Fibroblast of the conjunctiva (primary cell): ENCODE measurements at regions not wholly inside any gene's neighbourhood (a gene's known extent, or its start where the extent isn't known, plus 50 kb on each side); places are given as distances from the start of the nearest gene placed in this dataset.

Experiments
- DNase-seq: peaks from one replicate; pipeline ENCODE4 v3.0.0-alpha.2; 2010; ENCODE audit warnings: low read depth

DNA sequence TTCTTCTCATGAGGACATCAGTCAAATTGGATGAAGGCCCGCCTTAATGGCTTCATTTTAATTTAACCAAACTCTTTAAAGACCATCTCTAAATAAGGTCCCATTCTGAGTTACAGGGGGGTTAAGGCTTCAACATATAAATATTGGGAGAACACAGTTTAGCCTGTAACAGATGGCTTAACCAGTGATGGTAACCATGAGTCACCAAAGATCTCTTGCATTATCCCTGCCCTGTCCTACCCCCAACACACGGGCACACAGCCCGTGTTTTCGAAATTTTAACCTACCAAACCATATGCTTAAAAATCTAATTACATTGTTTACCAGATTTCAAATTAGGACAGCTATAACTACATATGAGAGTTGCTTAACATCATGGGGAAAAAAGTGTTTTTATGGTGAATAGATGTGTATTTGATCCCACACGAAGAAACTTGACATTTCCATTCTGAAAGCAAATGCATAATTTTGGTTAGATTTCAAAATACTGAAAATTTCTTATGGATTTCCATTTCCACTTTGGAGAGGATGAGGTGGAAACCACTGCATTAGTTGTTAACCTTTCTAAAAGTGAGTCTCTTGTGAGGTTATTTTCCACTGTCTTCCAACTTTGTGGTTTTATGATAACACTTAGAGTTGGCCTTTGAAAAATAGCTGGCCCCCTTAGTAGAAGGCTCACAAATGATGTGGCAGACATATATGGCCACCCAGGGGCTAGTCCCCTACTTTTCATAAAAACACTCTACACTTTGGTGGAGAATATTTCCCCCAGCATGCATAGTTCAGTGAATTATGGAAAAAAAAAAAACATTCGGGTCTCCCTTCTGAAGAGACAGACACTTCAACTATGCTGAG is 849.3 kb downstream of the TLE1 start:
- peak; percentile 13 for DNase-seq

DNA sequence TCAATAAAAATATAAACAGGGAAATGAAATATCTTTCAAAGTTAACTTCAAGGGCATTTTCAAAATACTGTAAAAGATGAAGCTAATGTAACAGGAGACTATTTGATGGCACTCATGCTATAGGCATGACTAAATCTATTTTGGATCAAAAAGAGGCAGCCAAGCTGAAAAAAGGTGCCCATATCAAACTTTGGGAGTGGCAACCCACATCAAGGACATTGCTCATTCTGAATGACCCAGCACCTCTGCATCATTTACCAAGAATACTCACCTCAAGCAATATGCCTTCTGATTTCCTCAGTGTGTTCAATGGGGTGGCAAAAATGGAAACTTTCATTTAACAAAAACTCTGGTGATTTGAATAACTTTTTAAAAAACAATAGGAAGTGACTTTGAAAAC is 853.3 kb downstream of the TLE1 start:
- no peak for DNase-seq

DNA sequence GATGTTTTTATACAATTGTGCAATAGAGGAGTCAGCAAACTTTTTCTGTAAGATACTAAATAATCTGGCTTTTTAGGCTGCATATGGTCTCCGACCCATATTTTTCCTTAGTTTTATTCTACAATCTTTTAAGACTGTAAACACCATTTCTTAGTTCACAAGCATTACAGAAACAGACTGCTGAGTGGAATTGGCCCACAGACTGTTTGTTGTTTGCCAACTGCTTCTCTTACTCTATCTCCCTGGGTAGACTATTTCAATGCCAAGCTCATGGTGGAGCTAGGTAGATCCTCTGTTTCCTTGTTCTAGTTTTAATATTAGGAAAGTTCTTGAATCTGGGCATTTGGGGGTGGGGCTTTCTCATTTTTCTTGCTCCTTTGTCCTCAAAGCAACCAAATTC is 857.6 kb downstream of the TLE1 start:
- DNase-seq = no peak

DNA sequence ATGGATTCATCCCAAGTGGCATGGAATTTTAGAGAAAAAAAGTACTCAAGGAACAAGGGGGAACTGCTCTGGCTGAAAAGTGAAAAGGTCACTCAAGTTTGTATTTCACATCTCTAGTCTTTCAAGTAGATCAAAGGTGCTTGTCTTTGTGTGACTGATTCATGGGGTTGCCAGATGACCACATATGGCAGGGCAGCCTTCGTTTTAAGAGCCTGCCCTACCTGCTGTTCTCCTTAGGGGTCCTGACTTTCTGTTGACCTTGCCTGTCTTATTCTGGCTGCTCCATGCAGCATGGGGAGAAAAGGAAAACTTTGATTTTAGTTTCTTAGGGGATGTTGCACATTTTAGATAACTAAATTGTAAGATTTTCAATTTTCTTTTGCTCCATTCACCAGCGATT is 877.7 kb downstream of the TLE1 start:
- no peak for DNase-seq

DNA sequence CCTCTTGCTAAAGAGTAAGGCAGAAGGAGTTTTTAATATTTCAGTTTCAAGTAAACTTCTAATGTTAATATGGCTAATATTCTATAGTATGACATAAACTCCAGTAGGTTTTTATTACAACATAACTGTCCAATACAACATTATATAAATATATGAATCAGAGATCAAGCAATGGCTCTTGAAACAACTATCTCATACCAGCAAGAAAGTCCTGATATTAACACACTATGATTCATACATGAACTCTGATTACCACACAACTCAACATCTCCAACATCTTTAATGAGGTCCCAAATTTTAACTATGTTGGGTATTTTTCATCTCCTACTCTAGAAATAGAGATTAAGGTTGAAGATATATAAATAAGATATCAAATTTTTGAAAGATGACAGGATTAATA is 878.3 kb downstream of the TLE1 start:
- no peak for DNase-seq

DNA sequence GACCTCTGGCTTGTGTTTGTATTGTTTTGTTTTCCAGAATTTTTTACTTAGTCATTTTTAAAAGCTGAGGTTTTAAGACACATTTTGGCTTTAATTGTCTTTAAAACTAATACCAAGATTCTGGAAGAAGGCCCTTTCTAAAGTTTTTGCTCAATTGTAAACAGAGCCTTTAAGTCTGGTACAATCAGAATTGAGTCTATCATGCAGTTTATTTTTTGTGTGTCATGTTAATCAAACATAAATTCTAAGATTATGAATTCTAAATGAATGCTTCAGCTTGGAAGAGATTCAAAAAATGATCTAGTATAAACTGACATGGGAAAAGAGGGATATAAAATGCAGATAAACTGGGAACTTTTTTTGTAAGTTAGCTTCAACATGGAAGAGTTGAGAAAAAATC is 882.7 kb downstream of the TLE1 start:
- no peak for DNase-seq

DNA sequence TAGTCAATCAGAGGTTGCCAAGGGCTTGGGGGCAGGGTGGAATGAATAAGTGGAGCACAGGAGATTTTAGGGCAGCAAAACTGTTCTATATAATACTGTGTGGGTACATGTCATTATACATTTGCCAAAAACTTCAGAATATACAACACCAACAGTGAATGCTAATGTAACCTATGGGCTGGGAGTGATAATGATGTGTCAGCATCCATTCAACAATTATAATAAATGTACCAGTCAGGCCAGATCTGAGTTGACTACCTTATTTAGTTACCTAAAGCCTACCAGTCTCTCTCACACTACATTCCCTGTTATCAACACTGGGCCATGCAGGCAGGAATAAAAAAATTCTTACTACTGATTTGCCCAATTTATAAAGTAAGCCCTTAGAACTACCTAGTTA is 884.5 kb downstream of the TLE1 start:
- no peak for DNase-seq

DNA sequence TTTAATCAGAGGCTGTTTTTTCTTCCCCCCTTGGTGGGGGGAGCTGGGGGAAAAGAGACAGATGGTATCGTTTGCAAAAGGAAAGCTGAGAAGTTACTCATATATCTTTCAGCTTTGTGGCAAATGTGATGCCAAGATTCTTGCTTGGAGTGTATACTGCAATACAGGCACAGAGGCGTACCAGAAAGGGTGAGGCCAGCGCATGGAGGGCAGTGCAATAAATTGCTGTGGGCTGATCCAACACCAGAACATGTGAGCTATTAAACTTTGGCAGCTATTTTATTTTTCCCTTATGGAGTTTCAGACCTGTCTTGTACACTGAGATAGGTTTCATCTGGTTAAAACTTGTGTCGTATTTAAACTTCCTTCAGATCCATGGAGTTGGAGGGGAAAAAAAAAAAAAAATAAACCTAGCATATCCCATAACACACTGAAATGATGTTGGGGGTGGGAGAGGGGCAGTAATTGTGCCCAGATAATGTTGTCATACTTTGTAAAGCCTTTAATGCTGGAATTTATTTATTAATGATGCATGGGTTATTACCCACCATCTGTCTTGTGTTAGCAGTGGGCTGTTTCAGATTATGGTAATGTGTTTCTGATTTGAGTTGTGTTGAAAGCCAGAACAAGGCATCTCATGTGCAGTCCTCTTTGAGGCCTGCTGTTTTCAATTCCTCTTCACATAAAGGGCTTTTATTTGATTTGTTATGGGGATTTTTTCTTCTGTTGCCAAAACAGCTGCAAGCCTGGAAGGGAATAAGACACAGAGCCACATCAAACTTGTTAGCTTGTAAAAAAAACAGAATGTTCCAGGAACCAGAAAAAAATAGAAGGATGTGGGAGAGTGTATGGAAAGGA is 891.3 kb downstream of the TLE1 start:
- DNase-seq = peak; percentile 97

DNA sequence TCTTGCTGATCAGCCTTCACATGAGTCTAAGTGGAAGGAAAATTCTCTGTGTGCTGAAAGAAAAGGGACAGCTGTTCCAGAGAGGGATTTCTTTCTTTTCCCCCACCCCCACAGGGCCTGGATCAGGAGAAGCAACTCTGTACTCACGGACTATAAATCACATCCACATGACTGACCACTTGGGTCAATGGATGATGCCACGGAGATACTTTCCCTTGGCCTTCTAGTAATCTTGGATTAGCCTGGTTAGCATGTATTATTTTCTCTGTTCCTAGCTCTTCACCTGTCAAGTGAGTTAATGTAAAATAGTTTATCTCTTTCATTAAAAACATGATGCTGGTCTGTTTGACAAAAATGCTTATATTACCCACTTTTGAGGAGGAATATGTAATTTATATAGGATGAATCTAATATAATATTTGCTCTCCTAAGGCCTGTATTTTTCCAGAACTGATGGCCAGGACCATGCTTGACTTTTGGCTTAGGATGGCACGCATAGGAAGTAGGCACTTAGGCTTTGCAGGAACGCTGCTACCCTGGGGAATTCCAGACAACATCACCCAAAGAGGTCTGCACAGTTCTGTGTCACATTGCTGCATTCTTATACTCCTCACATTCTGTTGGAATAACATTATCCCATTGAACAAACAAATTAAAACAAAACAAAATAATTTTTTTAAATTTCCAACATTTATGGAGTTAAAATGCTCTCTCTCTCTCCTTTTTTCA is 892.1 kb downstream of the TLE1 start:
- no peak for DNase-seq

DNA sequence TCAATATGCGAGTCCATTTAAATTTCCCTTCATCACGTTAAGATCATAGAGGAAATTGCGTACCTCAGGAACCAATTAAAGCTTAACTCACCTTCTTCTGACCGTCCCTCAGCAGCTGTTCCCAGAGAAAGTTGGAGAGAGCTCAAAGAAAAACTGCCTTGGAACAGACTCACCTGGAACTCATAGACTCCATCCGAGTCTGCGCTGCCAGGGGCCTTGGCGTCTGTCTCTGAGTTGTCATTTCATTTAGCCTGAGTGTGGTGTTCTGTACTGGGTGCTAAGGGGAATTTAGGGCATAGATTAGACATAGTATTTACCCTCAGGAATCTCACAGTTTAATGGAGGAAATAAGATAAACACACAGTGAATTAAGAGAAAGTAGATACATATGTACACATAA is 892.7 kb downstream of the TLE1 start:
- DNase-seq = no peak

DNA sequence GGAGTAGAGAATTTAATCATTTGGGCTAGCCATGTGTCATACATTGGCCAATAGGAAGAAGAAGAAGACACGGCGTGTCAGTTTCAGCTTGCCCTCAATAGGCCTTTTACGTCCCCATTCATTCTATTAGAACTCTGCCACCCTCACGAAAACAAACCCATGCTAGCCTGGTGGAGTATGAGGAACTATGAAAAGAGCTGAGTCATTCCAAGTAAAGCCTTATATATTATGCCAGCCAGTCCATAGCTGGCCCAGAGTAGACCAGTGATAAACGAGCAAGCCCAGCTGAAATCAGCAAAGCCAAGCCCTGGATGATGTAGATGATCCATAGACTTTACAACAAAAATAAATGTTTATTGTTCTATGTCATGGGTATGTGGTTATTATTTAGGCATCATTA is 895.1 kb downstream of the TLE1 start:
- no peak for DNase-seq

DNA sequence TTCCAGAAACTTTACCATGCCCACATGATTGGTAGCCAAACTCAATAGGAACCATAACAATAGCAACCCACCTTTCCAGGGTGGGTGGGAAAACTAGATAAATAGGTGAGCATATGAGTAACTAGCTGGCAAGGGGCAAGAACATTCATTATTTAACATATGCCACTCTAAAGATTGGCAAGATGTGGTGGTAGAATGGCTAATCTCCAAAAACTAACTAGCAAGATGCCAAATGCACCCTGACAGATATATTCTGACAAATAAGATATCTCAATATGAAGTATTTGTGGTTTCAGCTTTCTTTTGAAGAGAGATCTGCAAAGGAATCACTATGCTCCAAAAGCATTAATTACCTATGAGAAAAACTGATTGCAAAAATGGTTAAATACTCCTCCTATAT is 895.6 kb downstream of the TLE1 start:
- no peak for DNase-seq

DNA sequence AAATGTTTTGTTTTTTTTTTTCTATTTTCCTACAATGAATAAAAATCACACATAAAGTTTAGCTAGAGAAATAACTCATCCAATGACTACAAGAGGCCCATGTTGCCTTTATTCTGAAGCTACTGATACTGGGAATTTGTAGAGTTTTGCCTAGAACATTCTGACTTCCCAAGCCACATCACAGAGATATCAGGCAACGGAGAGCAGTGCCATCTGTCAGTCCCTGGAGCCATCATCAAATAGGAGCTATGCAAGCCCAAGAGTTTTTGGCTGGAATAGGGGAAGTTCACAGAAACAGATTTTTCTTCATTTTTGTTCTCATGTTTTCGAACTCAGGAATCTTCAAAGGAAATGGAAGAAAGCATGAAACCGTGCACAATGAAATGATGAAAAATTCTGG is 896.6 kb downstream of the TLE1 start:
- no peak for DNase-seq

DNA sequence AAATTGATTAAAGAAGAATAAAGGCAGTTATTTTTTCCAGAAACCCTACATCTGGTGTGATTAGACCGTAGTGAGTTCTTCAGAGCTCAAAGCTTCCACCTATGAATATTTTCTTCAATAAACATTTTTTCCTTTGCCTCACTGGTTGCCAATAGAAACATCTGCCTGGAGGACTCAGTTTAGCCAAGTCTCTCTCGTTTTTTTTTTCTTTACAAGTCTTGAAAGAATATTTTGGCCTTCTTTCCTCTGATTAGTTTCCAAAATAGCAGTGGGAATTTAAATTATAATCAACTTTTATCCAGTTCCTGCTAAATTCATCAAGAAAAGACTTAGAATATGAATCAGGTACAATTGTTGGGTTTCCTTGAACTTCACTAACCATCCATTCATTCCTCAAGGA is 897.5 kb downstream of the TLE1 start:
- no peak for DNase-seq

DNA sequence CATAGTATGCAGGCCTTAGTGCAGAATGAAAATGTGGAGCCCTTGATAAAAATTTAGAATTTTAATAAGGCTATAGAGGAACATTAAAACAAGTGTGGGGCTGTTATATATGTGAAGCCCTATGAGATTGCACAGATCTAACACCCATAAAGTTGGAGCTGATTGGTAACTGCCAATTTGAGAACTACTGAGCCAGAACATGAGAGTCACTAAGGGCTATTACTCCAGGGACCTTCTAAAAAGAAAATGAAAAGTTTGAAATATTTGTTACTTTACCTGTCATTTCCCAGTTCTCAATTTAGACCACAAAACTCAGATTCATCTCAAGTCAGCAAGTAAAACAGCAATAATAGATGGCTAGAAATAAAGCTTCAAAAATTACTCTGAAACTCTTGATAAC is 898.6 kb downstream of the TLE1 start:
- no peak for DNase-seq

DNA sequence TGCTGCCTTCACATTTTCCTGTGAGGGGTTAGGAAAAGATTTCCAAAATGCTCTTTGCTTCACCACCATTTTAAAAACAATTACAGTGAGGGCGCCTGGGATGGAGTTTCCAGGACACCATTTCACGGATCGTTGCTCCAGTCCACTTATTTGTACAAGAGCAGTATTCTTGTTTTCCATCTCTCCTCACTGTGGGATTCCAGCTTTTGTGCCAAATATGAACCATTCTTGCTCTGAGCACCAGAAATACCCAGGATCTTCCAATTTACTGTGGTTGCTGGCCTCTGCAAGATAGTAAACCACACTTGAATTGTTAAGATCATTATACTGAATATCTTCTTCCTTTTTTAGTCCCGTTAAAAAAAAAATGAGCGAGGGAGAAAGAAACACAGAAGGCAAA is 899.5 kb downstream of the TLE1 start:
- DNase-seq = no peak

DNA sequence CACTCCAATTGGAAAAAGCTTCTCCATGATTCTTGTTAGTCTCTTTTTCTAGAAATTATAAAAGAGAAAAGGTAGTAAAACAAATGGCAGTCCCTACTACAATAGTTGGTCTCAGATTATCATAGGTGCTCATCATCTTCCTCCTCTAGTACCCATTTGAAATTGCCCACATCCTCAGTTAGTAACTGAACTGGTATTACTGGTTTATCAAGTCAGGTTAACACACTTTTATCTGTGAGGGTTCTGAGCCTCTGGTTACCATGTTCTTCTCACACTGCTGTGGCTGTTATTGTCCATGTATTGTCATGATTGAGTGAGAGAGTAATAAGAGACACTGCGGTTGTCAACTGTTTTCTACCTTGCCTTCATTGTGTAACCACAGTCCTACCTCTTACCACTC is 901.7 kb downstream of the TLE1 start:
- no peak for DNase-seq

DNA sequence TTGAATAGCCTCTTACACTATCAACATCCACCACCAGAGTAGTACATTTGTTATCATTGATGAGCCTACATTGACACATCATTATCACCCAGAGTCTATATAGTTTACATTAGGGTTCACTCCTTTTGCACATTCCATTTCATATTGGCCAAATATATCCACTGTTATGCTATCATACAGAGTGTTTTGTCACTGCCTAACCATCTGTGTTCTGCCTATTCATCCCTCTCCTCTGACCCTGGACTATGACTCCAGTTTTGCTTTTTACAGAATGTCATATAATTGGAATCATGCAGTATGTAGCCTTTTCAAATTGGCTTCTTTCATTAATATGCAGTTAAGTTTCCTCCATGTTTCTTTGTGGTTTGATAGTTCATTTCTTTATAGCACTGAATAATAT is 904.7 kb downstream of the TLE1 start:
- DNase-seq = no peak

DNA sequence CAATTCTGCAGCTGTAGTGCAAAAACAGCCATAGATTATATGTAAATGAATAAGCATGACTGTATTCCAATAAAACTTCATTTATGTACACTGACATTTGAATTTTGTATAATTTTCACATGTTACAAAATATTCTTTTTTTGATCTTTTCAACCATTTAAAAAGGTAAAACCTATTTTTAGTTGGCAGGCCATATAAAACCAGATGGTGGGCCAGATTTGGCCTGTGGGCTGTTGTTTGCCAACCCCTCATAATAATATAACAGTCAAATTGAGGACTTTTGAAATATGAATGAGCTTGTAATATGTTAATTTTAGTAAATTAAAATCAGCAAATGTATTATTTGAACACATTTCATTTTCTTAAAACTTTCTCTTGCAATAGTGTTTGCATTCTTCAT is 913.4 kb downstream of the TLE1 start:
- DNase-seq = no peak

DNA sequence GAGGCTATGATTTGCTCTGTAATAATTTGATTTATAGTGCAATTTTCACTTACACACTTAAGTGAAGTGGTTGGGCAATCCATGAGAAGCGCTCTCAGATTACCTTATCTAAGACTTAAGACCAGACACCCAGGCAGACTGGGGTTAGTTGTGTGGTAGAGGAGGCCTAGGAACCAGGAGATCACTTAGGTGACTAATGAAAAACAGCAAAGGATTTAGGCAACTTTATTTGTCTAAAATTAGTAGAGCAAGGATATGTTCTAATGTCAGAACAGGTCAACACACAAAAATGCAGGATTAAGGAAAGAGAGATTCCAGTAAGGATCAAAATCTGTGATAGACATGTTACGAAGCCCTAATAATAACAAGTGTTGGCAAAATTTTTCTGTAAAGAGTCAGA is 913.8 kb downstream of the TLE1 start:
- peak; percentile 21 for DNase-seq

DNA sequence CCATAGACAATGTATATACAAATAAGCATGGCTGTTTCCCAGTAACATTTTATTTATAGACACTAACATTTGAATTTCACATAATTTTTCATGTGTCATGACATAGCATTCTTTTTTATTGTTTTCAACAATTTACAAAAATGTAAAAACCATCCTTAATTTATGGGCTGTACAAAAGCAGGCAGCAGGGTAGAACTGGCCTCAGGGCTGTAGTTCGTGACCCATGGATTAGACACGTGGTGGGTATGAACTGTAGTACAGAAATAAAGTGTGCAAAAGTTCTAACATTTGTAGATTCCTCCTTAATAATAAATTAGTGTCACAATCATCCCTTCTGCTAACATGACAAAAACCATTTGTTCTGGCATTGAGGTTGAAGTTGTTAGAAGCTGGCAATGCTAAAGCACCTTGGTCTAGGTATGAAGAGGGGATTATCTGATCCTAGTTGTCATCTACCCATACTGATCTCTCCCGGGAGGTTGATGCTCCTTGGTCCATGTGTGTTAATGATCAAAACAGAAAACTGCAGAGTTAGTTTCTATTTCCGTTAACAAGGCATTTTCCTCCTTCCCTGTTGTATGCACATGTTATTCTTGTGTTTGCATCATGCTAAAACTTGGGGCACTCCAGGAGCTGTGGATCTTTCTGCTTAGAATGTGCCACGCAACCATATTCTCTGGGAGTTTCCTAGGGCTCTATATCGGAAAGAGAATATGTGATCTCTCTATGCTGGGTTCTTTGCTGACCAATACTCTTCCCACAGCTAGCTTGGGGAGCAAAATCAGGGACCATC is 917.6 kb downstream of the TLE1 start:
- DNase-seq = no peak

DNA sequence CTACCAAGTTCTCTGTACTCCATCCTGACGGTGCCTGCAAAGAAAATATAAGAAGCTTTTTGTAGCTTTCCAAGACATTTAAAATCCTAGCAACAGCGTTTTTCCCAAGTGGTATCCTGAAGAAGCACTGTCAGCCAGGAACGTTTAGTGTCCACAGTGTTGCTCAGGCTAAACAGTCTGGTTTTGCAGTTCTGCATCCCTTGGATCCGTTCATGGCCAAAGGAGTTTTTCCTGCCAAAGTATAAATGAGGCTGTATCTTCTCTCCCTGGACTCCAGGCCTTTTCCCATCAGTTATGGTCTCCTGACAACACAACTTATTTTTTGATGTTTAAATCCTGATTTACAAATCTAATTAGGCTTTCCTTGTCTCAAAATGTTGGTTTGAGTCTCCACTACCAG is 925.8 kb downstream of the TLE1 start:
- no peak for DNase-seq
